H1 (cell line): ENCODE measurements at regions not wholly inside any gene's neighbourhood (a gene's known extent, or its start where the extent isn't known, plus 50 kb on each side); places are given as distances from the start of the nearest gene placed in this dataset.

Source experiments
- CTCF ChIA-PET: fragments of 300-600 bp; sonication (Branson Sonifier 250); formaldehyde crosslinking; loops from one replicate; lab custom pipeline; 2021; ENCODE audit not compliant: partially characterized antibody; lab: Charles Lee
- POLR2A ChIA-PET: fragments of 300-600 bp; sonication (Branson Sonifier 250); formaldehyde crosslinking; loops from one replicate; lab custom pipeline; 2021; ENCODE audit warnings: inconsistent platforms; ENCODE audit not compliant: partially characterized antibody; lab: Charles Lee
- DNase-seq, 2 experiments: peaks; one replicate each; pipeline versions ENCODE4 v3.0.0 to v3.0.0-alpha.2; 2010 to 2022; ENCODE audit warnings: low spot score in 2 of 2, low read depth in 1 of 2, mixed read lengths in 1 of 2
- FAIRE-seq: peaks from 2 replicates; lab custom pipeline; 2011; peaks lifted over from hg19 to GRCh38; lab: Jason Lieb, UNC
- H2AFZ ChIP-seq: 2 replicates; pipeline ENCODE4 v1.8.1; 2012; ENCODE audit warnings: low read length, inconsistent platforms
- H2AK5ac ChIP-seq: 2 replicates; pipeline ENCODE4 v1.6.1; 2013; ENCODE audit warnings: low read depth, low read length
- H2BK120ac ChIP-seq: replicated peaks from 2 replicates; pipeline ENCODE3; 2013; ENCODE audit warnings: low read depth, low read length, inconsistent platforms
- H2BK12ac ChIP-seq: 2 replicates; pipeline ENCODE4 v1.6.1; 2013; ENCODE audit warnings: low read depth, low read length
- H2BK15ac ChIP-seq: 2 replicates; pipeline ENCODE4 v1.6.1; 2013; ENCODE audit warnings: low read length
- H2BK20ac ChIP-seq: 2 replicates; pipeline ENCODE4 v1.6.1; 2013; ENCODE audit warnings: low read length
- H2BK5ac ChIP-seq: 2 replicates; pipeline ENCODE4 v1.6.1; 2013; ENCODE audit warnings: low read depth, low read length
- H3K14ac ChIP-seq: 2 replicates; pipeline ENCODE4 v1.6.1; 2013; ENCODE audit warnings: inconsistent platforms; ENCODE audit not compliant: insufficient read length
- H3K18ac ChIP-seq: 2 replicates; pipeline ENCODE4 v1.6.1; 2013; ENCODE audit warnings: low read length; ENCODE audit errors: extremely low read depth
- H3K23ac ChIP-seq: 2 replicates; pipeline ENCODE4 v1.6.1; 2013; ENCODE audit warnings: inconsistent platforms; ENCODE audit not compliant: insufficient read length
- H3K23me2 ChIP-seq: 2 replicates; pipeline ENCODE4 v1.6.1; 2013; ENCODE audit warnings: low read depth, low read length
- H3K27ac ChIP-seq: 2 replicates; pipeline ENCODE4 v1.6.1; 2011; ENCODE audit warnings: low read depth, low read length, inconsistent platforms
- H3K27me3 ChIP-seq, 4 experiments: replicated peaks in 1 of 4; 1 replicate in 1 of 4; 2 replicates in 3 of 4; pipeline versions ENCODE4 v1.6.1 to v1.8.1; 2011 to 2013; ENCODE audit warnings: low read length in 3 of 4, mild to moderate bottlenecking in 3 of 4, inconsistent platforms in 2 of 4, mixed read lengths in 2 of 4, moderate library complexity in 1 of 4; ENCODE audit not compliant: control insufficient read depth in 3 of 4, insufficient read depth in 3 of 4; ENCODE audit errors: extremely low read depth in 1 of 4
- H3K36me3 ChIP-seq, 4 experiments: 2 replicates each; pipeline versions ENCODE4 v1.6.1 to v1.8.1; 2011 to 2013; ENCODE audit warnings: mild to moderate bottlenecking in 4 of 4, low read length in 3 of 4, moderate library complexity in 2 of 4, control low read depth in 1 of 4, inconsistent platforms in 1 of 4; ENCODE audit not compliant: insufficient read depth in 4 of 4, control insufficient read depth in 2 of 4
- H3K4ac ChIP-seq: replicated peaks from 2 replicates; pipeline ENCODE3; 2013; ENCODE audit warnings: low read length, low read depth, mixed read lengths, inconsistent platforms; ENCODE audit not compliant: insufficient read length
- H3K4me1 ChIP-seq, 4 experiments: replicated peaks in 1 of 4; 1 replicate in 1 of 4; 2 replicates in 3 of 4; pipeline versions ENCODE4 v1.6.1 to v1.8.1; 2011 to 2013; ENCODE audit warnings: low read length in 3 of 4, inconsistent platforms in 2 of 4, mixed read lengths in 1 of 4; ENCODE audit not compliant: insufficient read depth in 4 of 4, control insufficient read depth in 3 of 4
- H3K4me2 ChIP-seq, 2 experiments: 2 replicates each; pipeline versions ENCODE4 v1.6.1 to v1.8.1; 2011 to 2013; ENCODE audit warnings: low read depth in 2 of 2, low read length in 2 of 2, control low read depth in 1 of 2, inconsistent platforms in 1 of 2, mild to moderate bottlenecking in 1 of 2; ENCODE audit not compliant: insufficient read depth in 1 of 2
- H3K4me3 ChIP-seq, 4 experiments: fragments of 200-600, 300-600 bp in 1 of 4; sonication (generic), shearing (Covaris generic), sonication (Bioruptor Twin) in 1 of 4; 2 replicates each; pipeline versions ENCODE4 v1.5.1 to v1.8.1; 2011 to 2016; ENCODE audit warnings: low read length in 4 of 4, low read depth in 3 of 4, control low read depth in 2 of 4, inconsistent platforms in 2 of 4, mild to moderate bottlenecking in 2 of 4, mixed read lengths in 1 of 4, moderate library complexity in 1 of 4; ENCODE audit not compliant: insufficient read depth in 2 of 4; ENCODE audit errors: extremely low read depth in 1 of 4
- H3K56ac ChIP-seq: replicated peaks from 2 replicates; pipeline ENCODE3; 2013; ENCODE audit warnings: low read depth, mild to moderate bottlenecking, mixed read lengths, low read length, inconsistent platforms; ENCODE audit not compliant: insufficient read length
- H3K79me1 ChIP-seq: 2 replicates; pipeline ENCODE4 v1.6.1; 2013; ENCODE audit warnings: low read depth, low read length, control low read depth
- H3K79me2 ChIP-seq, 2 experiments: 2 replicates each; pipeline versions ENCODE4 v1.6.1 to v1.8.1; 2012 to 2013; ENCODE audit warnings: low read length in 2 of 2, mild to moderate bottlenecking in 2 of 2, inconsistent platforms in 1 of 2; ENCODE audit not compliant: insufficient read depth in 2 of 2, control insufficient read depth in 1 of 2
- H3K9ac ChIP-seq, 4 experiments: replicated peaks in 1 of 4; 1 replicate in 1 of 4; 2 replicates in 3 of 4; pipeline versions ENCODE4 v1.6.1 to v1.8.1; 2011 to 2013; ENCODE audit warnings: low read depth in 3 of 4, low read length in 3 of 4, control low read depth in 2 of 4, mild to moderate bottlenecking in 2 of 4, moderate library complexity in 2 of 4, inconsistent platforms in 1 of 4; ENCODE audit errors: extremely low read depth in 1 of 4
- H3K9me3 ChIP-seq, 2 experiments: 2 replicates each; pipeline versions ENCODE4 v1.6.1 to v1.8.1; 2012 to 2013; ENCODE audit warnings: mild to moderate bottlenecking in 2 of 2, moderate library complexity in 2 of 2, control low read depth in 1 of 2, inconsistent platforms in 1 of 2, low read depth in 1 of 2, low read length in 1 of 2, mixed read lengths in 1 of 2; ENCODE audit not compliant: insufficient read depth in 2 of 2
- H4K20me1 ChIP-seq, 2 experiments: replicated peaks in 1 of 2; 2 replicates each; pipeline versions ENCODE3 to v1.8.1; 2011 to 2013; ENCODE audit warnings: inconsistent platforms in 2 of 2, low read length in 2 of 2, mild to moderate bottlenecking in 1 of 2; ENCODE audit not compliant: insufficient read depth in 2 of 2, control insufficient read depth in 1 of 2
- H4K5ac ChIP-seq: 2 replicates; pipeline ENCODE4 v1.6.1; 2013; ENCODE audit warnings: low read length, low read depth, mixed read lengths, inconsistent platforms; ENCODE audit not compliant: insufficient read length
- H4K8ac ChIP-seq: 2 replicates; pipeline ENCODE4 v1.8.0; 2013; ENCODE audit warnings: mild to moderate bottlenecking, moderate library complexity, low read length, inconsistent platforms; ENCODE audit not compliant: insufficient read depth; ENCODE audit errors: extremely low read depth
- H4K91ac ChIP-seq: replicated peaks from 2 replicates; pipeline ENCODE3; 2013; ENCODE audit warnings: low read length, mixed read lengths, inconsistent platforms; ENCODE audit not compliant: insufficient read length
- CEBPB ChIP-seq: IDR thresholded peaks from 2 replicates; pipeline ENCODE4 v1.6.1; 2012; ENCODE audit warnings: low read depth, low read length
- NANOG ChIP-seq: IDR thresholded peaks from 2 replicates; pipeline ENCODE4 v1.6.1; 2011; ENCODE audit warnings: low read length, low read depth, mild to moderate bottlenecking, inconsistent platforms; ENCODE audit not compliant: insufficient read depth, poor library complexity, severe bottlenecking
- TCF12 ChIP-seq: IDR thresholded peaks from 2 replicates; pipeline ENCODE4 v1.6.1; 2011; ENCODE audit warnings: low read depth, mild to moderate bottlenecking, low read length
- WGBS, 2 experiments: shearing (Covaris generic) in 1 of 2; methylation state at CpG; one replicate each; pipeline versions ENCODE4 v1.1.6 to v1.1.7; 2013 to 2015; ENCODE audit warnings: low lambda C conversion rate in 2 of 2, mixed read lengths in 2 of 2, inconsistent platforms in 1 of 2, low coverage in 1 of 2, missing lambda C conversion rate in 1 of 2; ENCODE audit not compliant: insufficient replicate concordance in 2 of 2, insufficient coverage in 1 of 2, insufficient read length in 1 of 2; ENCODE audit errors: extremely low coverage in 1 of 2, missing lambda C conversion rate in 1 of 2; 5-methylcytosine and 5-hydroxymethylcytosine counted together

GRCh38 chr4:124526769-124527168, 185.8 kb downstream of the ANKRD50 start:
- no peak overlapping the region for H2BK20ac ChIP-seq
- H3K9me3 ChIP-seq, result no peaks in the 10 kb centered on the region
- no peak overlapping the region for H4K91ac ChIP-seq
- no peak overlapping the region for H4K8ac ChIP-seq
- no peaks in the 10 kb centered on the region for H3K79me1 ChIP-seq
- ChIA-PET CTCF (interaction anchor here (1.2 to 1.3 kb wide), 2 partner anchors 10 to 11 kb away, joined by 5 to 6 read pairs; no protein-coding TSS in a partner anchor), POLR2A (no interaction called here)
- no peak overlapping the region for H3K27ac ChIP-seq
- H2BK12ac ChIP-seq, result no peak overlapping the region
- no peaks in the 10 kb centered on the region for H3K23me2 ChIP-seq
- H3K4me3 ChIP-seq, result no peak overlapping the region
- WGBS, 2 experiments, result 72% methylated on average over 4 of the region's 4 CpGs; no CpG with 5 or more reads in 1 of the 2 experiments
- H3K4me1 ChIP-seq, result no peaks in the 10 kb centered on the region
- no peak overlapping the region for H3K56ac ChIP-seq
- no peak overlapping the region for H4K5ac ChIP-seq
- no peak overlapping the region for H3K9ac ChIP-seq
- no peak overlapping the region for H3K23ac ChIP-seq
- no peaks in the 10 kb centered on the region for H3K27me3 ChIP-seq
- no peak overlapping the region for H2AFZ ChIP-seq
- H2AK5ac ChIP-seq, result no peak overlapping the region
- H2BK15ac ChIP-seq, result no peak overlapping the region
- no peak overlapping the region for H3K14ac ChIP-seq
- H3K18ac ChIP-seq, result no peak overlapping the region
- H3K79me2 ChIP-seq, result no peaks in the 10 kb centered on the region
- H2BK120ac ChIP-seq, result no peak overlapping the region
- DNase-seq (no peak), FAIRE-seq (no peak)
- no peaks in the 10 kb centered on the region for H3K36me3 ChIP-seq
- no peak overlapping the region for H2BK5ac ChIP-seq
- H3K4ac ChIP-seq, result no peak overlapping the region
- no peaks in the 10 kb centered on the region for H4K20me1 ChIP-seq
- no peak overlapping the region for H3K4me2 ChIP-seq
- TF ChIP-seq TCF12, result no peak
- no peak for TF ChIP-seq CEBPB
- no peak for TF ChIP-seq NANOG
